ENCODE measurements at regions not wholly inside any gene's neighbourhood (a gene's known extent, or its start where the extent isn't known, plus 50 kb on each side); places are given as distances from the start of the nearest gene placed in this dataset.
"Not testable (repeated sequence)": the region's sequence is repeated elsewhere in the genome, so short reads cannot be mapped to it uniquely, and the experiment has no call there.

DNA sequence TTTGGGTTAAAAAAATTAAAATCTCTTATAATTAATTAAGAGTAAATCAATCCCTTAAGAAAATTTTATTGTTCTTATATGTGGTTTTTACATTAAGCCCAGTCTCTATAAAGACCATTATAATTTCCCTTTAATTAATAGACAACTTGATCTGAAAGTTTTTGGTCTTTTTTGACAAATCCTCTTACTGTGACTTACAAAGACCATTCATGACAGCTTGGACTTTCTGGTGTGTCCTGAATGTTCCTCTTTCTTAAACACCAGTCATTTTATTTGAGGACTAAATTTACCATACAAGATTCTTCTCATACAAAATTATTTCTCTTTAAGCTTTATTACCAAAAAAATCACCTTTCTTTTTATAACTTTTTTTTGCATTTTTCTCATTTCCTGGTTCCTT is 368.3 kb downstream of the ADGRD1 start:
- DNase-seq = no peak

DNA sequence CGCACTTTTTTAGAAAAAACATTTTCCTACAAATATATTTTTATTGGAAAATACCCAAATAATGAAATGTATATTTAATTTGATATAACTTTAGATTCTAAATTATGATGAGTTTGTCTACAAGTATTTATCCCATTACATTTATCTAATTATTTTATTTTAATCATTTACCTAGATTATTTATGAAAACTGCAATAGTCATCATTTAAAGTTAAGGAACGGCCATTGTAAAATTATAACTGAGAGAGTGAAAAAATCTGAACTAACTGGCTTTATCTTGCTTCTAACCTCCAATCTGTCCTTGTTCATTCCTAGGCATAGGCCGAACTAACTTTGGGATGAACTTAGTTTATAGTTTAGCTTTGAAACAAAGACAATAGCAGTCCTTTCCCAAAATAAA is 368.8 kb downstream of the ADGRD1 start:
- DNase-seq = not testable (repeated sequence)

DNA sequence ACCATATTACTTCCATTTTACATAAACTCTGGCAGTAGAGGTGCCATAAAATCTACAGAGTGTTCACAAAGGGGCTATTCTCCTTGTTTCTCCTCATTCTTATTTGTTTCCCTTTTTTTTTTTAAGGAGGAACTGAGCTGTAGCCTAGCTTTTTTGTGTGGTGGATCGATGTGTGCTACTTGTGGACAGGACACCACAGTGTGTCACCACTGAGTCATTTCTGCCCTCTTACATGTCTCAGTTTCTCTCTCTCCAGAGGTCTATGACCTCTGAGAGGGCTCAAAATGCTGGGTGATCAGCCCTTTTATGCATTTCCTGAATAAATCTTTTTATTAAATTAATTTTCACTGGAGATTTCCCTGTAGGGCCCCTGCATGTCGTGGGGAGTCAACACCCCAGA is 370.2 kb downstream of the ADGRD1 start:
- DNase-seq = no peak

DNA sequence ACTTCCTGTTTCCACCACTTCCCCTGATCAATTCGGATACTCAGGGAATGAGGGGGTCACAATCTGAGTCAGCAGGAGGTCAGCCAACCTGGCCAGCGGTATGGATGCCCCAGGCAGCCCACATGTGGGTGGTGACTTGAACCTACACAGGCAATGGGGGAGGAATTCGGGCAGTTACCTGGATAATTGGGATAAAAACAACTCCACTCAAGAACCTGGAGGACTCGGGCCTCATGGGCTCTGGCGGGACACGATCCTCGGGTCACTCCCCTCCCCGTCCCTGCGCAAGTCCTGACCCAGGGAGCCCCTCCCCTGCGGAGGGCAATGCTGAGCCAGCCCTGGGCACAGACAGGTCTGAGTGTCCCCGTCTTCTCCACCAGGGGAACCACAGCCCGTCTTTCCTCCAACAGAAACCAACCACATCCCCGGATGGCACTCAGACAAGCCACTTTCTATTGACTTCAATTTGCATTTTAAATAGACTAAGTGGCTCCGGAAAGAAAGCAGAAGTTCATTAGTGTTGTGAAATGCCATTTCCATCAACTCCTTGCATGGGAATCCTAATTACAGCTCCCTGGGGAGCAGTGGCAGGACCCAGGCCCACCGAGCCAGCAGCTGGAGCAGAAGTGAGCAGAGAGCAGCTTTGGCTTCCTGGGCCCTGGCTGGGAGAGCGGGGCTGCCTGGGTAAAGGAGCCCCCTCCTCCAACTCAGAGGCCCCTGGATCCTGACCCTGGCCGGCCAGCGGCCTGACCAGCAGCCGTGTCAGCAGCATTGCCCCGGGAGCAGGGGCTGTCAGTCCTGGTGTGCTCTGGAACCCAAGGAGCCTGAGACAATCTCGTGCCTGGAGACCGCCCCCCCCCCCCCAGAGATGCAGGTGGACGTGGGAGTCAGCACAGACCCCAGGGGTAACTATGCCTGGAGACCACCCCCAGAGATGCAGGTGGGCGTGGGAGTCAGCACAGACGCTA is 374.1 kb downstream of the ADGRD1 start:
- DNase-seq = no peak

DNA sequence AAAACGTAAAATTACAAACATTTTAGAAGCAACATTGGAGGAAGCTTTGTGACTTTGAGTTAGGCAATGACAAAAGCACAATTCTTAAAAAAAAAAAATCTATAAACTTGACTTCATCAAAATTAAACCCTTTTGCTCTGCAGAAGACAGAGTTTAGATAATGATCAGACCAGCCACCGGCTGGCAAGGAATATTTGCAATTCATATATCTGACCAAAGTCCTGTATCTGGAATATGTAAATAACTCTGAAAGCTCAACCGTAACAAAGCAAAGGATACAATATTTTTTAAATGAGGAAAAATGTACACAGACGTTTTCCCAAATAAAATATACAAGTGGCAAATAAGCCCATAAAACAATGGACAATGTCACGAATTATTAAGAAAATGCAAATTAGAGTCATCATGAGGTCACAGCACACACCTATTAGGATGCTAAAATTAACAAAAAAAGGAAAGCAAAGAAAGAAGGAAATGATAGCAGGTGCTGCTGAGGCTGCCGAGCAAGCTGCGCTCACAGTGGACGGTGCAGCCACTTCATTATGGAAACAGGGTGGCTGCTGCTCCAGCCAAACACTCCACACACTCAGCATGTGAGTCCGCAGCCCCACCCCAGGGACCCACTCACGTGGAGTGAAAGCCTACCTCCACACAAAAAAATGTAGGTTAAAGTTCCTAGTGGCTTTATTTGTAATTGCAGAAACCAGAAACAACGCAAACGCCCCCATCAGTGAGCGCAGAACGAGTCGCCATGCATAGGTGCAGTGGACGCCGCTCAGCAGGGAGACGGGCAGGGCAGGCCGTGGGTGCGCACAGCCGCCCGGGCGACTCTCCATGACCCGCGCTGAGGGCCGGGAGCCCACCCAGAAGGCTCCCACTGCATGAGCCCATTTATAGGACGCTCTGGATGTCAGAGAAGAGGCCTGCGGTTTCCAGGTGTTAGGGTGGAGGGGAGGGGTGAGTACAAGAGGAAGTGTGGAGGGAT is 375.4 kb downstream of the ADGRD1 start:
- DNase-seq = not testable (repeated sequence)

DNA sequence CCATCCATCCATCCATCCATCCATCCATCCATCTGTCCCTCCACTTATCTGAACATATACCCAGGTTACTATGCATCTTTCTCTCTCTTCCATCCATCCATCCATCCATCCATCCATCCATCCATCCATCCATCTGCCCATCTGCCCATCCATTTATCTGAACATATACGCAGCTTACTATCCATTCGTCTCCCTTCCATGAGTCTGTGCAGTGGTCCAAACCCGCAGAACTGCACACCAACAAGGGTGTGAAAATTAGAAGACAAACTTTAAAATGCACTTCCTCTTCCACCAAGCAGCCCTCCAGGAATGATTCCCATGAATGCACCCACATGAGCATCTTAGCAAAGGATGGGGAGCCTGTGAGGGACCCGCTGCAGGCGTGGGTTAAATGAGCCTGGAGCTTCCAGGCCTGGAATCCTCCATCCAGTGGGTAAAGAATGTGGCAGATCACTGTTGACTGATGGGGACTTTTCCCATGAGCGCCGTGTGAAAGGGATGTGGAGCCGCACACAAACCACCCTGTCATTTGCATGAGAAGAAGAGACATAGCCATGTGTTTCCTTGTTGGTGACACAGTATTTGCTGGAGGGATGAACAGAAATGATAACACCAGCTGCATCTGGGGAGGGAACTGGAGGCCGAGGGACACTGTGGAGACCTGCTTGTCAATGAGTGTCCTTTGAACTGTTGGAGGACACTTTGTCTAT is 376.6 kb downstream of the ADGRD1 start:
- DNase-seq = no peak

DNA sequence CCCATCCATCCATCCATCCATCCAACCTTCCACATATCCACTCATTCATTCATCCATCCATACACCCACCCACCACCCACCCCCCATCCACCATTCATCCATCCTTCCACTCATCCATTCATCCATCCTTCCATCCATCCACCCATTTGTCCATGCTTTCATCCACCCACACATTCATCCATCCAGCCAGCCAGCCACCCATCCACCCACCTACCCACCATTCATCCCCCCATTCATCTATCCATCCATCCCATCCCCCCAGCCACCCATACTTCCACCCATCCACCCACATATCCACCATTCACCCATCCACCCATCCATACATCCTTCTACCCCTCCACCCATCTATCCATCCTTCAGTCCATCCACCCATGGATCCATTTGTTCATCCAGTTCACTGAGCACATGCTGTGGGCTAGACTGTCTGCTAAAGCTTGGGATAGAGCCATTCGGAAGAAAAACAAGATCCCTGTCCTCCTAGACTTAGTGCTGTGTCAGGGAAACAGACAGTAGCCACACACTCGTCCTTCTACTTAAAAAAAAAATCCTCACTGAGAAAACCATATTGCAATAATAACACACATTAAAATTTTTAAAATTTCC is 377.5 kb downstream of the ADGRD1 start:
- DNase-seq = no peak

DNA sequence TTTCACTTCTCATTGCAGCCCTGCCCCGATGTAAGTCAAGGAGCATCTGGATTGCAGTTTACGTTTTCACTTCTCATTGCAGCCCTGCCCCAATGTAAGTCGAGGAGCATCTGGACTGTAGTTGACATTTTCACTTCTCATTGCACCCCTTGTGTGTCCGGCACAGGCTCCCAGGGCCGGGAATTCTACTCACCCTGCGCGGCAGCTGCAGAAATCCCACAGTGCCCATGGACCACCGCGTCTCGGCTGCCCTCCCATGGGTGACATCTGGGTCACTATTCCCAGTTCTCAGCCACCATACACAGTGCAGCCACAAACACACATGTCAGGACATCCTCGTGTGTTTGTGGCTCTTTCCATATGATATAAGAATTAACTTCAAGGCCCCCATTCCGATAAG is 378.5 kb downstream of the ADGRD1 start:
- DNase-seq = no peak

DNA sequence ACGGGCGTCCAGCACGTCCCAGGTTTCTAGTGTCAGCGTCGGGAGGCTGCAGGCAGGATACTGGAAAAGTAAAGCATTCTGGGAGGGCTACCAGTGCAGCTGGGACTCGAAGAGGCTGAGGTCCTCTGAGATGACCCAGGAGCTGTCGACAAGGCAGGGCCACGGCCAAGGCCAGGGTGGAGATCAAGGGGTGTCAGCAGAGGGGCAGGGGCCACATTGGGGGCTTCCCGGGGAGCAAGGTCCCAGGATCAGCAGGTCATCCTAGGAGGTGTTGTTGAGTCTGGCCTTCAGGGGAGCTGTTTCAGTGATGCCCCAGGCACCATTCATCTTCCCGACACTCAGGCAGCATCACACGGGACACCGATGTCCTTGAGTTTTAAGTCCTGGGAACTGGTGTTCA is 377.8 kb upstream of the SFSWAP start:
- no peak for DNase-seq

DNA sequence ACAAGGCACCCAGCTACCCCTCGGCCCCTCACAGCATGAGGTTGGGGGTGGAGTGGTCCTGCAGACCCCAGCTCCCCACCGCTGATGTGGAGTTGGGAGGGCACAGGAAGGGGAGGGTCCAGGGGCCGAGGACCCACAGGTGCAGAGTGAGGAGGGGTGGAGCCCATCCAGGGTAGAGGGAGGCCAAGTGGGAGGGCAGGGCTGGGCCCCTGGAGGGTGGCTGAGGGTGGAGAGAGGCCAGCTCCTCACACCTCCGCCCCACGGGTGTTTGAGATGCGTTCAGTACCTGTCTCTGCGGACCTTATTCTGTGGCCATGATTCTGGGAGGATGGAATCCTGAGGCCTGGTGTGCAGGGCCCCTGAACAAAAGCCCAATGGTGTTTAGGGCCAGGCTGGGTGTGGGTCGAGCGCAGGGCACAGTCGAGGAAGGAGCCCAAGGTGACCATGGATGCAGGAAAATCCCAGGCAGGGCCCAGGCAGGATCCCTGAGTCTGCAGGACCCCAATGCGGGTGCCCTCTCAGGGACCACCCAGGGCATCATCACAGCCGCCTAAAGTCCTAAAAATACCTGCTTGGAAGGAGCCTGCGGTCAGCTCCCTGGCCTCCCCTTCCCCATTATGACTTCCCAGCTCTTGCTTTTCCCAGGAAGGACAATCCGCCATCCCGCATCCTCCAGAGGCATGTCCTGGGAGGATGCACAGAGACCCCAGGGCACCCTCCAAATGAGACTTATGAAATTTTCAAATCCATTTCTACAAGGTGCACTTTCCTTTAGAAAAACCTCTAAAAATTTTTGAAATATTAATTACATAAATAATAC is 377.1 kb upstream of the SFSWAP start:
- no peak for DNase-seq

DNA sequence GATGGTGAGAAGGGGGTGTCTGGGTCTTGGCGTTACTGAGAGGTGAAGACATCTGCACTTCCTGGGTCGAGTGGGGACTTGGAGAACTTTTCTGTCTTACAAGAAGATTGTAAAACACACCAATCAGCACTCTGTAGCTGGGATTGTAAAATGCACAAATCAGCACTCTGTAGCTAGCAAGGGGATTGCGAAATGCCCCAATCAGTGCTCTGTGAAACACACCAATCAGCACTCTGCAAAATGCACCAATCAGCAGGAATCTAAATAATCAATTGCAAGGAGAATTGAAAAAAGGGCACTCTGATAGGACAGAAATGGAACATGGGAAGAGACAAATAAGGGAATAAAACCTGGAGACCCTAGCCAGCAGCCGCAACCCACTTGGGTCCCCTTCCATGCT is 376.1 kb upstream of the SFSWAP start:
- no peak for DNase-seq

DNA sequence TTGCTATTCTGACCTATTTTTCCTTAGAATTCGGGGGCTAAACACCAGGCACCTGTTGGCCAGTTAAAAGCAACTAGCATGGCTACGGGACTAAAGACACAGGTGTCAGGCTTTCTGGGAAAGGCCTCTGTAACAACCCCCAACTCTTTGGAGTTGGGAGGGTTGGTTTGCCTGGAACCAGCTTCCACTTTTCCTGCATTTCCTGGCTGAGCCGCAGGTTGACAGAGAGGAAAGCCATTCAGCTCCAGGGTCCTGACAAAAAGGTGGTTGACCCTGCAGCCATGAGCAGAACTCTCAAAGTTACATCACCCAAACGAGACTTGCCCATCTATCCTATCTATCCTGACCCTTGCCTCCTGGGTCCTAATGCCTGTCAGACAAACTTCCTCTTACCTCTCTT is 375.4 kb upstream of the SFSWAP start:
- DNase-seq = no peak

DNA sequence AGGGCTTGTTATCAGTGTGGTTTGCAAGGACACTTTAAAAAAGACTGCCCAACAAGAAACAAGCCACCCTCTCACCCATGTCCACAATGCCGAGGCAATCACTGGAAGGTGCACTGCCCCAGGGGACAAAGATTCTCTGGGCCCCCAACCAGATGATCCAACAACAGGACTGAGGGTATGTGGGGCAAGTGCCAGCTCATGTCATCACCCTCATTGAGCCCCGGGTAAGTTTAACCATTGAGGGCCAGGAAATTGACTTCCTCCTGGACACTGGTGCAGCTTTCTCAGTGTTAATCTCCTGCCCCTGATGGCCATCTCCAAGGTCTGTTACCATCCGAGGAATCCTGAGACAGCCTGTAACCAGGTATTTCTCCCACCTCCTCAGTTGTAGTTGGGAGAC is 373.0 kb upstream of the SFSWAP start:
- DNase-seq = not testable (repeated sequence)

DNA sequence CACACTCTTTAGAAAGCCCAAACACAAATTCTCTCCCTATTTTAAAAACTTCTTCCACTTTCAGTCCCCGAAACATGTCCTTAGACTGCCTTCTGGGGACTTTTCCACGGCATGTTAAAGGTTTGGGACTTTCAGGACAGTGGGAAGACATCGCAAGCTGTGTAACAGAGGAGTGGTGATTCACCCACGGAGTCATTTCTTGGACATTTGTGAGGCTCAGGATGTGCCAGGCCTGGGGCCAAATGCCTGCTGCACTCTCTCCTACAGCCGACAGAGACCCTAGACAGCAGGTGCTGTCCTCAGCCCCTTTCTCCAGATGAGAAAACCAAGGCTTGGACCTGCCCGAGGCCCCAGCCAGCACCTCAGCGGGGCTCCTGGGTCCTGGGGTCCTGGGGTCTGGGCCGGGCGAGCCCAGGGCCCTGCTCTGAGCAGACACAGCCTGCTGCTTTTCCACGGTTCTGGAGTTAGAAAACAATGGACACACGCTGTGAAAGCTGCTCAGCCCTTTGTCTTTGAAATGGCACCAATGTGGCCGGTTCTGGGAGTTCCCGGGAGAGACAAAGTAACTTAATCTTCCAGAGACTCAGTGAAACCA is 370.2 kb upstream of the SFSWAP start:
- DNase-seq = no peak

DNA sequence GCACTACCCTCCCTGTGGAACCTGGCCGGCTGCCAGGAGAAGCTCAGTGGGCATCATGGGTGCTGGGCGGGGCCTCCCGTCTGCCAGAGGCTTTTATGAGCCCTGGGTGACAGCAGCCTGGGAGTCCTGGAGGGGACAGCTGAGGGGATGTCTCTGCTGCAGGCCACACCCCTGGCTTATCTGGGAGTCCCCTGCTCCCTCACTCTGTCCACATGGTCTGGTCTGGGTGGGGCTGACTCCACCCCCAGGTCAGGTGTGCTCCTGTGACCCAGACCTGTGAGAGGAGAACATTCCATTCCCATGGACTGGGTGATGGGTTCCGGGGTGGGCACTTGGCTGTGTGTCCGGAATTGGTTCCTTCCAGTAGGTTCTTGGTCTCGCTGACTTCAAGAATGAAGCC is 369.3 kb upstream of the SFSWAP start:
- DNase-seq = not testable (repeated sequence)

DNA sequence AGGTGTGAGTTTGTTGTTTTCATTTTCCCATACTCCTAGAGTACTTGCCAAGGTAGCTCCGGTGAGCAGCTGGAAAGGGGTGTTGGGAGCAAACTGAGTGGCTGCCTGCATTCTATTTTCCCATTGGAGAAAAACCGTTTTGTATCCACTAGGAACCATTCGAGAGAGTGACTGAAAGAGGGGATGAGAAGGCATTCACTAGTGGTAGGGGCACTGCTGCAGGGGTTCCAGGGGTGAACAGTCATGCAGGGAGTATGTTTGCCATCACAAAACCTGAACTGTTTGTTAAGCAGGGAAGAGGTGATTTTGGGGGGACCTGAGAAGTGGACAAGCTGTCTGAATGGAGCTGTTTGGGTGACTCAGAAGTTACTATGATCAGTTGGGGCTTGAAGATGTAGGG is 367.5 kb upstream of the SFSWAP start:
- not testable (repeated sequence) for DNase-seq

DNA sequence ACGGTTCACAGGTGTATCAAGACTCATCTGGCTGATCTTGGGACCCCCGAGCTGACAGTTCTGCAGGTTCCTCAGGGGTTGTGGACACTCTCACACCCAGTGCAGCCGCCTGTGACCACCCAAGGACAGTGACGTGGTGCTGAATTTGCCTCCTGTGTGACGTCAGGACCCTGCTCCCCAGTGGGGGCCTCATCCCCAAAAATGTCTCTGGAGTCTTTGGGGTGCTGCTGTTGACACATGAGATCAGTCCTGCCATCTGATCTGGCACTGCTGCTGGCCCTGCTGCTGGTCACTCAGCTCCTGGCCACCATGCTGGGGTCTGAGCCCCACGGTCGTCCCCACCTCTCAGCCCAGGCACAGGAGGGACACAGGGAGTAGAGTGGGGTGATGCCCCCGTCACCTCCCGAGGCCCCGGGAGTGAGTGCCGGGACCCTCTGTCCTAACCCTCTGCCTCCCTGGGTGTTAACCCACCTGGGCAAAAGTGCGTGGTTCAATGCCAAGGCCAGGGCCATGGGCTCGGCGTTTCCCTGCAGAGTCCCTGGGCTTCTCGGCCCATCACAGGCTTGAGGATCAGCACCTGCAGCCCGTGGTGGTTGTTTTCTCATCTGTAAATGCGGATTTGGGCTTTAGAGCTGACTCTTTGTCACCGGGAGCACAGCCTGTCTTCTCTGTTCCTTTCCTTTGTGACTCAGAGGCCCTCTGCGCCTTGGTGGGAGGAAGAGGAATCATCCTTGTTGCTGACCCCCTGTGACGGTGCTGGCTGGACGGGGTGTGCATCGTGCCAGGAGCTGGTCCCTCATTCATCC is 366.0 kb upstream of the SFSWAP start:
- DNase-seq = not testable (repeated sequence)

DNA sequence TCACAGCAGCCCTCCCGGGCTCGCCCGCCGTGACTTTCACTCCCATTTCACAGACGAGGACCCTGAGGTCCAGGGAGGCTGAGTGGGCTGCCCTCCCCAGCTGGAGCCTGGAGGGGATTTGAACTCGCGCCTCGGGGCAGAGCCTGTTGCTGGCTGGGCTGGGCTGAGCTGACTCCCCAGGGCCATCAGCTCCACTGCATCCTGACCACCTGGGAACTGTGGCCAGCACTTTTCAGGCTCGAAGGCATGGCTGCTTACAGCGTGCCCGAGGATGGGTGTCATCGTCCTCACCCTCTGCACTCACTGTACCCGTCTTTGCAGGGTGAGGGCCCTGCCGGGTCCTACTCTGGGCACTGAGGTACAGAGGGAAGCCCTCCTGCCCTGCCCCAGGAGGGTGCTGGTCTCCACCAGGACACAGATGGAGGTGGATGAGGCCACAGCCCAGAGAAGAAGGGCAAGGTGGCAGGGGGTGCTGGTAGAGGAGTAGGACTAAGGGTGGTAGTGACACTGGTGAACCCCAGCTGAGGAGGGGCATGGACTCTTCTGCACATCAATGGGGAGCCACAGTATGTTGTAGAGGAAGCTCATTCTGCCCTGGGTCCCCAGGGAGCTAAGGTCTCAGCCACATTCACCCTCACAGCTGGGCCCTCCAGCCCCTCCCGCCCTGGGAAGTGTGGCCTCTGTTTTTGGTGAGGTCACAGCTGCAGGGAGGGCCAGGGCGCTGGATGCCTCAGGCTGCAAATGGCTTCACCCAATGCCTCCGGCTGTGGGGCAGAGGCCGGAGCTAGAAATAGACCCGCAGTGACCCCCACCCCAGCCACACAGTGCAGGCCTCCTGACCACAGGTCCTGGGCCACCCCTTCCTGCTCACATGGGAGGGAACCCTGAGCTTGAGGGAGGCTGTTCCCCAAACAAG is 365.1 kb upstream of the SFSWAP start:
- DNase-seq = no peak

Measured in CD4-positive, alpha-beta T cell treated with Interleukin-21 for 1 hour (primary cell).